ENCODE measurements at regions not wholly inside any gene's neighbourhood (a gene's known extent, or its start where the extent isn't known, plus 50 kb on each side); places are given as distances from the start of the nearest gene placed in this dataset.

GRCh38 chr1:169043823-169044222 lies 62.7 kb upstream of the ATP1B1 start:
- H3K9me3 ChIP-seq (ENCODE audit: severe bottlenecking) = no peaks in the 10 kb centered on the region
- no peak for DNase-seq
- no peak for TF ChIP-seq CTCF (IDR thresholded peaks at IDR 0.05; ENCODE audit: low read depth, low read length)
- no peaks in the 10 kb centered on the region for H3K36me3 ChIP-seq
- no peaks in the 10 kb centered on the region for H3K27me3 ChIP-seq (ENCODE audit: insufficient read depth, low read depth, severe bottlenecking)
- H3K4me3 ChIP-seq (ENCODE audit: low read depth, low read length) = no peak overlapping the region
- H3K27ac ChIP-seq = no peak overlapping the region

- no peaks in the 10 kb centered on the region for H3K27me3 ChIP-seq (ENCODE audit: insufficient read depth, low read depth, severe bottlenecking)
- no peak for DNase-seq
- no peak overlapping the region for H3K4me3 ChIP-seq (ENCODE audit: low read depth, low read length)
- no peak for TF ChIP-seq CTCF (IDR thresholded peaks at IDR 0.05; ENCODE audit: low read depth, low read length)
- H3K36me3 ChIP-seq = no peaks in the 10 kb centered on the region
- no peak overlapping the region for H3K27ac ChIP-seq
- H3K9me3 ChIP-seq (ENCODE audit: severe bottlenecking) = no peaks in the 10 kb centered on the region
These were observed 62.2 kb upstream of the ATP1B1 start for GRCh38 chr1:169044296-169044695.

- Histone ChIP-seq H3K27ac (no peak overlapping the region), H3K9me3 (ENCODE audit: severe bottlenecking) (no peaks in the 10 kb centered on the region), H3K4me3 (ENCODE audit: low read depth, low read length) (no peak overlapping the region), H3K36me3 (no peaks in the 10 kb centered on the region), H3K27me3 (ENCODE audit: insufficient read depth, low read depth, severe bottlenecking) (no peaks in the 10 kb centered on the region)
- no peak for TF ChIP-seq CTCF (IDR thresholded peaks at IDR 0.05; ENCODE audit: low read depth, low read length)
- no peak for DNase-seq
These were observed 61.5 kb upstream of the ATP1B1 start for GRCh38 chr1:169044971-169045370.

- no peaks in the 10 kb centered on the region for H3K27me3 ChIP-seq (ENCODE audit: insufficient read depth, low read depth, severe bottlenecking)
- TF ChIP-seq CTCF (IDR thresholded peaks at IDR 0.05; ENCODE audit: low read depth, low read length) = no peak
- DNase-seq = no peak
- H3K27ac ChIP-seq = no peak overlapping the region
- no peak overlapping the region for H3K4me3 ChIP-seq (ENCODE audit: low read depth, low read length)
- no peaks in the 10 kb centered on the region for H3K9me3 ChIP-seq (ENCODE audit: severe bottlenecking)
- H3K36me3 ChIP-seq = no peaks in the 10 kb centered on the region
These were observed 59.8 kb upstream of the ATP1B1 start for GRCh38 chr1:169046671-169047070.

- Histone ChIP-seq H3K9me3 (ENCODE audit: severe bottlenecking) (no peaks in the 10 kb centered on the region), H3K27ac (no peak overlapping the region), H3K27me3 (ENCODE audit: insufficient read depth, low read depth, severe bottlenecking) (no peaks in the 10 kb centered on the region), H3K36me3 (no peaks in the 10 kb centered on the region), H3K4me3 (ENCODE audit: low read depth, low read length) (no peak overlapping the region)
- no peak for TF ChIP-seq CTCF (IDR thresholded peaks at IDR 0.05; ENCODE audit: low read depth, low read length)
- DNase-seq = no peak
These were observed 59.4 kb upstream of the ATP1B1 start for GRCh38 chr1:169047074-169047473.

GRCh38 chr1:169048043-169048442 lies 58.4 kb upstream of the ATP1B1 start:
- H3K27ac ChIP-seq = no peak overlapping the region
- no peak for DNase-seq
- no peaks in the 10 kb centered on the region for H3K36me3 ChIP-seq
- H3K27me3 ChIP-seq (ENCODE audit: insufficient read depth, low read depth, severe bottlenecking) = no peaks in the 10 kb centered on the region
- no peak overlapping the region for H3K4me3 ChIP-seq (ENCODE audit: low read depth, low read length)
- TF ChIP-seq CTCF (IDR thresholded peaks at IDR 0.05; ENCODE audit: low read depth, low read length) = no peak
- H3K9me3 ChIP-seq (ENCODE audit: severe bottlenecking) = no peaks in the 10 kb centered on the region
